Hepatocyte (in vitro differentiated cells): ENCODE measurements at regions not wholly inside any gene's neighbourhood (a gene's known extent, or its start where the extent isn't known, plus 50 kb on each side); places are given as distances from the start of the nearest gene placed in this dataset.

Experiments used
- DNase-seq: peaks from one replicate; pipeline ENCODE4 v3.0.0-alpha.2; 2016; ENCODE audit warnings: low spot score
- H2AFZ ChIP-seq: fragments of 200-600 bp; sonication (generic); 2 replicates; pipeline ENCODE4 v1.6.0; 2016; ENCODE audit warnings: antibody characterized with exemption, mild to moderate bottlenecking
- H3K27ac ChIP-seq: fragments of 200-600 bp; sonication (generic); 2 replicates; pipeline ENCODE4 v1.5.1; 2016; ENCODE audit warnings: mild to moderate bottlenecking
- H3K27me3 ChIP-seq: fragments of 200-600 bp; sonication (generic); 2 replicates; pipeline ENCODE4 v1.6.1; 2016
- H3K36me3 ChIP-seq: fragments of 200-600 bp; sonication (generic); replicated peaks from 2 replicates; pipeline ENCODE4 v1.5.1; 2016; ENCODE audit warnings: low read depth; ENCODE audit not compliant: insufficient read depth
- H3K4me1 ChIP-seq: fragments of 200-600 bp; sonication (generic); 2 replicates; pipeline ENCODE4 v1.5.1; 2016; ENCODE audit warnings: mild to moderate bottlenecking, moderate library complexity; ENCODE audit not compliant: insufficient read depth
- H3K4me2 ChIP-seq: fragments of 200-600 bp; sonication (generic); 2 replicates; pipeline ENCODE4 v1.6.0; 2016
- H3K4me3 ChIP-seq: fragments of 200-600 bp; sonication (generic); 2 replicates; pipeline ENCODE4 v1.5.1; 2016; ENCODE audit warnings: mild to moderate bottlenecking
- H3K79me2 ChIP-seq: fragments of 200-600 bp; sonication (generic); 2 replicates; pipeline ENCODE4 v1.6.0; 2017; ENCODE audit warnings: mild to moderate bottlenecking
- H3K9me2 ChIP-seq: fragments of 200-600 bp; sonication (generic); replicated peaks from 2 replicates; pipeline ENCODE4 v1.6.0; 2017; ENCODE audit warnings: mild to moderate bottlenecking; ENCODE audit not compliant: insufficient read depth
- H3K9me3 ChIP-seq: fragments of 200-600 bp; sonication (generic); 2 replicates; pipeline ENCODE4 v1.5.1; 2016; ENCODE audit warnings: low read depth, mild to moderate bottlenecking
- H4K20me1 ChIP-seq: fragments of 200-600 bp; sonication (generic); 2 replicates; pipeline ENCODE4 v1.6.0; 2016; ENCODE audit warnings: mild to moderate bottlenecking; ENCODE audit not compliant: insufficient read depth, poor library complexity, severe bottlenecking
- CTCF ChIP-seq: fragments of 200-600 bp; sonication (generic); IDR thresholded peaks from 2 replicates; pipeline ENCODE4 v1.5.1; 2016; ENCODE audit warnings: antibody characterized with exemption, mild to moderate bottlenecking; ENCODE audit not compliant: poor library complexity
- EZH2 ChIP-seq: fragments of 200-600 bp; sonication (generic); IDR thresholded peaks from 2 replicates; pipeline ENCODE4 v1.6.1; 2016; ENCODE audit warnings: antibody characterized with exemption, mild to moderate bottlenecking, borderline replicate concordance
- EZH2phosphoT487 ChIP-seq: fragments of 200-600 bp; sonication (generic); IDR thresholded peaks from one replicate; pipeline ENCODE4 v1.6.1; 2018; ENCODE audit warnings: antibody characterized with exemption, mild to moderate bottlenecking, low read depth, moderate library complexity; ENCODE audit not compliant: unreplicated experiment, severe bottlenecking
- WGBS: methylation state at CpG from one replicate; pipeline ENCODE4 v1.1.6; 2016; ENCODE audit warnings: low lambda C conversion rate; ENCODE audit errors: missing lambda C conversion rate; 5-methylcytosine and 5-hydroxymethylcytosine counted together

- H3K27ac ChIP-seq, result no peak overlapping the region
- no peak overlapping the region for H3K4me3 ChIP-seq
- H3K9me2 ChIP-seq, result no peaks in the 10 kb centered on the region
- no peaks in the 10 kb centered on the region for H3K36me3 ChIP-seq
- no peak overlapping the region for H3K4me2 ChIP-seq
- no peaks in the 10 kb centered on the region for H3K4me1 ChIP-seq
- no peaks in the 10 kb centered on the region for H3K27me3 ChIP-seq
- DNase-seq, result no peak
- TF ChIP-seq EZH2phosphoT487, result no peak
- no peak for TF ChIP-seq EZH2
- 96% methylated on average over 5 of the region's 5 CpGs for WGBS
- H4K20me1 ChIP-seq, result no peaks in the 10 kb centered on the region
- H2AFZ ChIP-seq, result no peak overlapping the region
- H3K9me3 ChIP-seq, result no peaks in the 10 kb centered on the region
- H3K79me2 ChIP-seq, result no peaks in the 10 kb centered on the region
These were observed 120.5 kb downstream of the C5orf15 start for GRCh38 chr5:133847886-133848285.

GRCh38 chr5:133847301-133847700, 121.1 kb downstream of the C5orf15 start:
- DNase-seq, result no peak
- Histone ChIP-seq H3K4me3 (no peak overlapping the region), H3K4me1 (no peaks in the 10 kb centered on the region), H3K27me3 (no peaks in the 10 kb centered on the region), H3K9me2 (no peaks in the 10 kb centered on the region), H3K9me3 (no peaks in the 10 kb centered on the region), H3K36me3 (no peaks in the 10 kb centered on the region), H3K79me2 (no peaks in the 10 kb centered on the region), H2AFZ (no peak overlapping the region), H3K4me2 (no peak overlapping the region), H4K20me1 (no peaks in the 10 kb centered on the region), H3K27ac (no peak overlapping the region)
- 96% methylated on average over 6 of the region's 6 CpGs for WGBS
- no peak for TF ChIP-seq EZH2phosphoT487

- Histone ChIP-seq H4K20me1 (no peaks in the 10 kb centered on the region), H3K27me3 (no peaks in the 10 kb centered on the region), H3K4me3 (no peak overlapping the region), H3K4me1 (no peaks in the 10 kb centered on the region), H3K79me2 (no peaks in the 10 kb centered on the region), H3K27ac (no peak overlapping the region), H3K9me2 (no peaks in the 10 kb centered on the region), H3K4me2 (no peak overlapping the region), H3K9me3 (no peaks in the 10 kb centered on the region), H3K36me3 (no peaks in the 10 kb centered on the region), H2AFZ (no peak overlapping the region)
- DNase-seq, result no peak
- TF ChIP-seq EZH2phosphoT487 (no peak), EZH2 (no peak), CTCF (no peak)
- 94% methylated on average over 8 of the region's 8 CpGs for WGBS
These were observed 121.8 kb downstream of the C5orf15 start for GRCh38 chr5:133846478-133847226.

GRCh38 chr5:133845271-133845670, 123.2 kb downstream of the C5orf15 start:
- no peaks in the 10 kb centered on the region for H3K4me1 ChIP-seq
- H3K36me3 ChIP-seq, result no peaks in the 10 kb centered on the region
- no peak overlapping the region for H3K4me3 ChIP-seq
- H3K4me2 ChIP-seq, result no peak overlapping the region
- H3K27ac ChIP-seq, result no peak overlapping the region
- H3K79me2 ChIP-seq, result no peaks in the 10 kb centered on the region
- H4K20me1 ChIP-seq, result no peaks in the 10 kb centered on the region
- H2AFZ ChIP-seq, result no peak overlapping the region
- H3K9me3 ChIP-seq, result no peaks in the 10 kb centered on the region
- no peaks in the 10 kb centered on the region for H3K9me2 ChIP-seq
- TF ChIP-seq EZH2 (no peak), CTCF (no peak), EZH2phosphoT487 (no peak)
- no peaks in the 10 kb centered on the region for H3K27me3 ChIP-seq
- WGBS, result 93% methylated on average over 2 of the region's 2 CpGs
- DNase-seq, result no peak
